OCI-LY7 (cell line): ENCODE measurements at regions not wholly inside any gene's neighbourhood (a gene's known extent, or its start where the extent isn't known, plus 50 kb on each side); places are given as distances from the start of the nearest gene placed in this dataset.

Source experiments
- CTCF ChIP-seq: fragments of 200-600 bp; sonication (generic); conservative IDR thresholded peaks from 2 replicates; pipeline ENCODE4 v1.5.1; 2014; ENCODE audit warnings: mild to moderate bottlenecking, antibody characterized with exemption, low read length, moderate library complexity, mixed read lengths
- EZH2phosphoT487 ChIP-seq: fragments of 200-600 bp; sonication (generic); IDR thresholded peaks from 2 replicates; pipeline ENCODE4 v1.6.1; 2018; ENCODE audit warnings: low read depth, borderline replicate concordance, mild to moderate bottlenecking, mixed run types, antibody characterized with exemption, low read length, moderate library complexity, mixed read lengths

DNA sequence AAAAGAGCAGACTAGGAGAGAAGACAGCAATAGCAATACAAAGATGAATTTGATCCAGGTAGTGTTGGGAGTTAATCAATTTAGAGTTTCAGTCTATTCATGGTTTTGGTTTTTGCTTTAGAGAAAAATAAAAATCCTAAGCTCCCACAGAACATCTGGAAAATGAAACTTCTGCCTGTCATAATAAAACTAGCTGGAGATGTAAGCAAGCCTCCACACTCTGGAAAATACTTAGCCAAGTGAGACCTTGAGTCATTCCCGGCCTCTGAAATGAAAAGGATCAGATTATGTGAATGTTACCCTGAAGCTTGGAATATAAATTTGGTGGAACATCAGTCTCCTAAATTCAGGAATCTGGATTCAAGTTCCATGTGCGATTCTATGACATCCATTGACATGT, 485.6 kb upstream of the SPRED2 start:
- no peak for TF ChIP-seq CTCF
- no peak for TF ChIP-seq EZH2phosphoT487
